Left lobe of liver (tissue), 2 donors: ENCODE measurements at regions not wholly inside any gene's neighbourhood (a gene's known extent, or its start where the extent isn't known, plus 50 kb on each side); places are given as distances from the start of the nearest gene placed in this dataset.

Source experiments
- ATAC-seq: fragments of 200-7000 bp; cut with Tn5 transposase; one replicate; pipeline ENCODE4 v1.9.1; 2020; ENCODE audit warnings: mild to moderate bottlenecking, moderate library complexity
- DNase-seq: peaks from one replicate; pipeline ENCODE4 v3.0.0-alpha.2; 2020; ENCODE audit warnings: low spot score
- donor health status: DM: no; HTN: no; CAD: no; lungs with moderate emphysema.
- donor health status: DM: no; HTN: yes; CAD: no.

DNA sequence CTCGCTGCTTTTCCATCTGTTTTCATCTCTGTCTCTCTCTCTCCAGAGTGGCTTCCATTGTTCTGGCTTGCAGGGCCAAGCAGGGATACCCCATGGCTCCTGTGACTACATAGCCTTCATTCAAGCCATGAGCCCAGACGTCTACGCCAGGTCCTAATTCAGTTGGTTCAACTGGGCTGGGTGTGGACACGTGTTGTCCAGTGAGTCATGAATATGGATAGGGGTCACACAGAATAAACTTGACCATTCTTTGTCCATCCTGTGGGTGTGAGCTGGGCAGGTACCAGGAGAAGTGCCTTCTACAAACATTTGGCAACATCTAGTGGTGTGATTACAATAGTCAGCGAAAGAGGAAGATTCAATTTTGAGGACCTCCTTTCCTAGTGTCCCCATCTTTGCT lies 96.9 kb upstream of the ARMC2 start:
- DNase-seq (no peak), ATAC-seq (peak; percentile 49)

GRCh38 chr6:108751851-108752732 lies 96.1 kb upstream of the ARMC2 start:
- ATAC-seq: peak; percentile 92
- DNase-seq: peak; percentile 85

DNA sequence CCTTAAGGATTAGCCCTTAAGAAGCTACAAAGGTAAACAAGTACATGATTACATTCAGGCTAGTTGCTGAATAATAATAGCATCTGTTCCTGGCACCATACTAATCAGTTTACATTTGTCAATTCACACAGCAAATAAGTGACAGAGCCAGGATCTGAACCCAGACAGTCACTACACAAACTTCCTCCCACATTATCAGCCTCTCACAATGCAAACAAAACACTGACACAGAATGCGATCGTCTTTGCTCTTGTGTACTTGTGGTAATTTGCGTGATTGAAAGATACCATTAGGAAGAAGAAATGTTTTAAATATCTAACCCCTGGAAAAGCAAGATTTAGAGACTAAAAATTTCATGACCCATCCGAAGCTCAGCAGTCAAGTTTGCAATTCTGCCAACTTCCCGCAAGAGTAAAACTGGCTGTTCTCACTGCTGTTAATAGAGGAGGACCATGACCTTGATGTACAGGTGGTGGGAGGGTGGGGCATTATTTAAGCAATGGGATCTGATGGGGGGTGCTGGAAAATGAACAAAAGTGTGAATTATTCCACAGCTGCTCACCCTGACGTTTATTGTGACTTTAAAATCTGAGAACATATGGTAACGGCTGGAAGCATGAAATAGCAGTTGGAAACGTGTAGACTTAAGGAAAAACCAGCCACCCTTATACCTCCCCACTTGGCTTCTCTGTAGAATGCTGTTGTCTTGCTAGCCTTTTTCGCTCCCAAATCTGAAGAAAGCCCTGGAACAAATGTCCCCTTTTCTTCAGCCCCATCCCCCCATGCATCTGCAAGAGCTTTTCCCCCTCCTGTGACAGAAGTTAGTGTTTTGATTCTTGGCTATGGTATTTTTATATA lies 95.3 kb upstream of the ARMC2 start:
- ATAC-seq: peak; percentile 66
- DNase-seq: peak; percentile 41

- no peak for DNase-seq
- ATAC-seq: no peak
Measured at GRCh38 chr6:108755257-108756240, 92.7 kb upstream of the ARMC2 start.

DNA sequence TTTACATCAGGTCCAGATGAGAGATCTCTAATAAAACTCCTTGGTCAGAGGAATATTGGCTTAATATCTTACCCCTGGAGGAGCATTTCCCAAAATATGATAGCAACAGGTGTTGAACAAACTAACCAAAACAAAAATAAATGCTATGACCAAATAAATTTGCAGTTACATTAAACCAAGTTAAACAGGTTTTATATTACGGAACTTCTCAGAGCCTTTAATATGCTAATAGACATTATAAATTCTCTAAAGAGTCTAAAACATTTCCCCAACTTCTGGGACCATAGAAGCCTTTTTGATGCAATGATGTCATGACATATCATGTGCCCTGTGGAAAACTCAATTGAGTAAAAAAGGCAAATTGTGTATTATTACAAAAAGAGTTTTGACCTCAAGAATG lies 90.9 kb upstream of the ARMC2 start:
- ATAC-seq (no peak), DNase-seq (no peak)

DNA sequence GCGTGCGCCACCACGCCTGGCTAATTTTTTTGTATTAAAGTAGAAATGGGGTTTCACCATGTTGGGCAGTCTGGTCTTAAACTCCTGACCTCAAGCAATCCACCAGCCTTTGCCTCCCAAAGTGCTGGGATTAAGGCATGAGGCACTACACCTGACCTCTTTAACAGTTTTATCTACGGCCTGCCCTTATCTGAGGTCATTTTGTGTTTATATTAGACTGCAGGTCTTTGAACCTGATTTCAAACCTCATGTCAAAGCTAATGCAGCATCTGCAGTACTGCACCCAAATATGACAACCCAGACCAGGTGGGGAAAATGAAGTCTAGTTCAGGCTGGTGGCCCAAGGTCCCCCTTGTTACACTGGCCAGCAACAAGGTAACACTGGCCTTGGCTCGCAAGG lies 89.3 kb upstream of the ARMC2 start:
- no peak for DNase-seq
- ATAC-seq: peak; percentile 81

DNA sequence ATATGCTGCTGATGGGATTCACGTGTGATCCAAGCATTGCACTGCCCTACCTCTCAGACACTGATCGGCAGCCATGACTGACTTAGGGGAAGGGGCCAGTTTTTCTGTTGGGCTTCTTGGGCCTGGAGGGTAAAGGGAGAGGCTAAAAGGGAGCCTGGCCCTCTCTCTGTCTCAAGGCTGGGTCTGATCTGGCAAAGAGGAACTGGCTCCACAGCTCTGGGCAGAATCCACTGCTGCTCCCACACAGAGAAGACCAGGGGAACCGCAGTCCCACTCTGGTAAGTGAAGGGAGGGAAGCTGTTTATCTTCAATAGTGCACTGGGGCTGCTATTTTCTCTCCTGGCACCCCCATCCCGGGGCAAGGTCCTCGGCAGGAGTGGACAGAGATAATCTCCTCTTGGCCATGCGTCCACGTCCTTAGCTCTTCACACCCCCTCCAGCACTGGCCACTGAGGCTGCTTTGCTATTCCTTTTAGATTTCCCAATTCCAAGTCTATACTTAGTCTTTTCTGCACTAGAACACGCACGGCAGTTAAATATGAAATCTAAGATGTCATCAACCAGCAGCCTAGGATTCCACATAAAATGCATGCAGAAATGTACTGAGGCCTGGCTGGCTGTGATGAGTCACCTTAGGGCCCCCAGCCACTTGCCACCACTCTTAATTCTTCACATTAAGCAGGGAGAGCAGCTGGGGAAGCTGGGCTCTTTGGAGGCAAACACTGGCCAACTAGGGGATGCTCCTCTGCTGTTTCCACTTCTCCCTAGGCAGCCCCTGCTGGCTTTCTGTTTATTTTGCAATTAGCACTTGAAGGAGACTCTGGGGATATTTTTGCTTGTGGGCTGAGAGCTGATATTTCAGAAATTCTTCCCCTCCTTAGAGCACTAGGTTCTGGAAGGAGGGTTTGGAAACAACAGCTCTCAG lies 87.8 kb upstream of the ARMC2 start:
- DNase-seq (no peak), ATAC-seq (peak; percentile 13)

GRCh38 chr6:108762394-108762793 lies 85.8 kb upstream of the ARMC2 start:
- ATAC-seq (no peak), DNase-seq (no peak)

DNA sequence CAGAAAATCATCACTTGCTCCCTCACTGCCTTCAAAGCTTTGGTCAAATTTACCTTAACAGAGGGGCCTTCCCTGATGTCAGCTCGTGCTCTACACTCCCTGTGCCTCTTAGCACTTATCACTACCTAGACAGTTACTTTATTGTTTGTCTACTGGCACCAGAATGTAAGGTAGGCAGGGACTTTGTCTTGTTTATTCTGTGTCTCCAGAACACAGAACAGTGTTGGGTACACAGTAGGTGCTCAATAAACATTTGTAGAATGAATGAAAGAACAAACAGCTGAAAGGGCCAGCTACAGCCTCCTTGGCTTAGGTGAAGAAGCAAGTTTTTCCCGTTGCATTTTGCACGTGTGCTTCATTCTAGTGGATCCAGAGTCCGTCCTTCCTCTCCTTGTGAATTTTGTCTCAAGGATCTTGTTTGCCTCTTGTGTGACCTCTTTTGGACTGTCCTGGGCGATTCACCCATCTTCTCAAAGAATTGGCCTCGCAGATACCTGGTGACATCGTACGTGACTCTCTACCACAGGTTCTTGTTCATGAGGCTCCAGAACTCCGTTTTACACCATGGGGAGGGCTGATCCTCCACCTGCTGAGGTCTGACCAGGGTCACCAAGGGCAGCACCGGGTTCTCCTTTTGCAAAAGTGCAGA lies 84.2 kb upstream of the ARMC2 start:
- no peak for DNase-seq
- ATAC-seq: peak; percentile 79

GRCh38 chr6:108764580-108764950 lies 83.7 kb upstream of the ARMC2 start:
- ATAC-seq: peak; percentile 69
- peak; percentile 77 for DNase-seq

- no peak for DNase-seq
Measured at GRCh38 chr6:108765495-108765894, 82.7 kb upstream of the ARMC2 start.

DNA sequence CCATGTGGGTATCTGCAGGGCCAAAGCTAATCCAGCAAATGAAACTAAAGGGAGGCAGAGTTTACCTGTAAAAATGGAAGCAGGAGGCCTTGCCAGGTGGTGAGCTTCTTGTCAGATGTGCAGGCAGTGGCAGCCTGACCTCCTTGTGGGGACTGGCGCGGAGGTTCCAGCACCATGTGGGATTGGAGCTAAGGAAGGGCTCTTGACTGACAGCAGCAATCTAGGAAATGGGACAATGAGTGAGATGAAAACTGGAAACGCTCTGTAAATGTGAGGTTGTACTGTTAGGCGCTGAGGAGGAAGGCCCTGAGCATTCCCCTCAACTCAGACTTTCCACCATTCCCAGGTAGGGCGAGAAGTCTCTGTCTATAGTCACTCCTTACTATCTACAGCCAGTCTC lies 81.8 kb upstream of the ARMC2 start:
- DNase-seq: no peak

More at GRCh38 chr6:108765495-108765894, 82.7 kb upstream of the ARMC2 start:
- ATAC-seq: no peak

GRCh38 chr6:108766886-108767285 lies 81.3 kb upstream of the ARMC2 start:
- no peak for DNase-seq
- ATAC-seq: no peak

More for the DNA sequence above, 81.8 kb upstream of the ARMC2 start:
- ATAC-seq: no peak

DNA sequence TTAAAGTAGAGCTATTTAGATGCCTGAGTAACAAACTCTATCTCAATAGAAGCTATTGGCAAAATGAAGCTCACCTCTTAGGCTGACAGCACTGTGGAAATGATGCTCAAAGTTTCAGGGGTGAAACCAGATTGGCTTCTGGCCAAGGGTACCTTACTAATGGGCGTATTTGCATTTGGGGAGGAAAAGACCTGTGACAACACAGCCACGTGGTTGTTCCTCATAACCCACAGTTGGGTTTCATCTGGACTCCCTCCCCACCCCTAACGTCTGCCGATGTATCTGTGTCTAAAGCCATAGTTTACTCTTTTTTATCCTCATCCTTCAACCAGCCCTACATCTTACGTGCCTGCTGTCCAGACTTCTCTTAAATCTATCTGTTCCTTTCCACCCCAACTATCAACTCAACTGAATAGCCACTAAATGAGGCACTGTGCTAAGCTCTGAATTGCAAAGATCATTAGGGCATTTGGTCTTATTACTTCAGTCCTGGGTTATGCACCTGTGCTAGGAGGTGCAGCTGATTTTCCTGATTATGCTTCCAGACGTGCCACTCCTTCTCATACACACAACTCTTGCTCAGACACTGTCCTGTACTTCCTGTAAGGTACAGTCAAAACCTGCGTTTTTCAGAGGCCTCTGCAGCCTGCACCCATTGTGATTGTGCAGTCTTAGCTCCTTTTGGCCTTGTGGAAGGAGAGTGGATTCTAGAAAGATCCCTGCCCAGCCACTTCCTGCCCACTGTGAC lies 80.6 kb upstream of the ARMC2 start:
- ATAC-seq (no peak), DNase-seq (no peak)

DNA sequence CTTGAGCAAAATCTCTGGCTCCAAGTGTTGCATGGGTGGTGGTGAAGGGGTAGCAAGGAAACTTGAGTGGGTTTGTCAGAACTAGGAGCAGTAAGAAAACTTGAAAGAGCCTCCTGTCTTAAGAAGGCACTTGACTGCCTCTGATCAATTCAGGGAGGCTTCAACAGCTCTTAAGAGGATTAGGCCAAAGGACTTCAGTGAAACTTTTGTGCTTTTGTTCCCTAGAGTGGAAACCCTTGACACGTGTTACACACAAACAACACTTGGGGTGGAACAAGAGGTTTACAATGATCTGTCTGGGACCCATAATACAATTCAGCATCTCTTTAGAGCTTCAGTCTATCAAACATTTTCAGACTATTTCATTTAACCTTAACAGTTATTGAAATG lies 80.1 kb upstream of the ARMC2 start:
- DNase-seq (no peak), ATAC-seq (no peak)

GRCh38 chr6:108768792-108769524 lies 79.3 kb upstream of the ARMC2 start:
- ATAC-seq (peak; percentile 74), DNase-seq (peak; percentile 81)

- DNase-seq: no peak
- ATAC-seq: no peak
Measured at GRCh38 chr6:108771421-108771820, 76.8 kb upstream of the ARMC2 start.

- no peak for DNase-seq
Measured at GRCh38 chr6:108774555-108774954, 73.7 kb upstream of the ARMC2 start.

More at GRCh38 chr6:108774555-108774954, 73.7 kb upstream of the ARMC2 start:
- no peak for ATAC-seq
